Uterus (tissue), 2 donors: ENCODE measurements at regions not wholly inside any gene's neighbourhood (a gene's known extent, or its start where the extent isn't known, plus 50 kb on each side); places are given as distances from the start of the nearest gene placed in this dataset.

Source experiments
- CTCF ChIP-seq, 4 experiments: fragments of 200-600 bp in 2 of 4; fragments of 450-650 bp in 2 of 4; sonication (generic) in 2 of 4; IDR thresholded peaks; one replicate each; pipeline ENCODE4 v1.5.1; 2016 to 2019; ENCODE audit warnings: antibody characterized with exemption in 4 of 4, mild to moderate bottlenecking in 2 of 4, moderate library complexity in 1 of 4
- POLR2A ChIP-seq, 2 donors: fragments of 450-650 bp; IDR thresholded peaks; one replicate each; pipeline ENCODE4 v1.6.1; 2016; ENCODE audit warnings: antibody characterized with exemption in 2 of 2, mild to moderate bottlenecking in 1 of 2, moderate library complexity in 1 of 2

DNA sequence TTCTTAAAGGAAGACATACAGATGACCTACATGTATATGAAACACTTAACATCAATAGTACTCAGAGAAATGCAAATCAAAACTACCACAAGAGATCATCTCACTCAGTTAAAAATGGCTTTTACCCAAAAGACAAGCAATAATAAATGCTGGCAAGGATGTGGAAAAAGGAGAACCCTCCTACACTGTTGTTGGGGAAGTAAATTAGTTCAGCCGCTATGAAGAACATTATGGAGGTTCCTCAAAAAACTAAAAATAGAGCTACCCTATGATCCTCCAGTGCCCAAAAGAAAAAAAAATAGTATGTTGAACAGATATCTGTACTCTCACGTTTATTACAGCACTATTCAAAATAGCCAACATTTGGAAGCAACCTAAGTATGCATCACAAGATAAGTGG, 1579.4 kb upstream of the TMEFF2 start:
- TF ChIP-seq CTCF (IDR thresholded peaks at IDR 0.05), result no peak
- TF ChIP-seq POLR2A (IDR thresholded peaks at IDR 0.05), result no peak
